Mesendoderm (in vitro differentiated cells): ENCODE measurements at regions not wholly inside any gene's neighbourhood (a gene's known extent, or its start where the extent isn't known, plus 50 kb on each side); places are given as distances from the start of the nearest gene placed in this dataset.
A peak's percentile ranks its signal among the peaks of the same experiment; 100 is the strongest.
"Not testable (repeated sequence)": the region's sequence is repeated elsewhere in the genome, so short reads cannot be mapped to it uniquely, and the experiment has no call there.

Experiments used
- DNase-seq: peaks from one replicate; pipeline ENCODE4 v3.0.0; 2013
- H2AK5ac ChIP-seq: 2 replicates; pipeline ENCODE4 v1.6.1; 2013; ENCODE audit warnings: low read length, inconsistent platforms
- H2BK120ac ChIP-seq: 2 replicates; pipeline ENCODE4 v1.6.1; 2013; ENCODE audit warnings: low read depth, mild to moderate bottlenecking, low read length, moderate library complexity, mixed read lengths
- H2BK15ac ChIP-seq: replicated peaks from 2 replicates; pipeline ENCODE4 v1.6.1; 2013; ENCODE audit warnings: low read depth, mild to moderate bottlenecking, moderate library complexity
- H2BK5ac ChIP-seq: 2 replicates; pipeline ENCODE4 v1.6.1; 2013; ENCODE audit warnings: low read length, inconsistent platforms
- H3K18ac ChIP-seq: 2 replicates; pipeline ENCODE4 v1.6.1; 2013; ENCODE audit warnings: mild to moderate bottlenecking, low read length, mixed read lengths
- H3K23ac ChIP-seq: one replicate; pipeline ENCODE4 v1.6.1; 2013; ENCODE audit warnings: low read length
- H3K27ac ChIP-seq: 2 replicates; pipeline ENCODE4 v1.5.1; 2013; ENCODE audit warnings: low read depth, mild to moderate bottlenecking, inconsistent platforms, low read length, moderate library complexity
- H3K27me3 ChIP-seq: 2 replicates; pipeline ENCODE4 v1.6.1; 2013; ENCODE audit warnings: low read length, control low read depth, mild to moderate bottlenecking, inconsistent platforms; ENCODE audit not compliant: insufficient read depth, poor library complexity
- H3K36me3 ChIP-seq: 2 replicates; pipeline ENCODE4 v1.6.1; 2013; ENCODE audit warnings: low read length, inconsistent platforms; ENCODE audit not compliant: control insufficient read depth, insufficient read depth
- H3K4ac ChIP-seq: one replicate; pipeline ENCODE4 v1.6.1; 2013; ENCODE audit warnings: low read depth, mild to moderate bottlenecking, low read length, moderate library complexity
- H3K4me1 ChIP-seq: 2 replicates; pipeline ENCODE4 v1.6.1; 2013; ENCODE audit warnings: low read depth, low read length, inconsistent platforms; ENCODE audit not compliant: control insufficient read depth
- H3K4me2 ChIP-seq: 2 replicates; pipeline ENCODE4 v1.6.1; 2013; ENCODE audit warnings: low read length
- H3K4me3 ChIP-seq: 2 replicates; pipeline ENCODE4 v1.5.1; 2013; ENCODE audit warnings: mild to moderate bottlenecking, low read length
- H3K56ac ChIP-seq: one replicate; pipeline ENCODE4 v1.6.1; 2013; ENCODE audit warnings: low read length
- H3K79me1 ChIP-seq: 2 replicates; pipeline ENCODE4 v1.6.1; 2013; ENCODE audit warnings: low read length, inconsistent platforms
- H3K79me2 ChIP-seq: 2 replicates; pipeline ENCODE4 v1.6.1; 2013; ENCODE audit warnings: mild to moderate bottlenecking, low read length; ENCODE audit not compliant: control insufficient read depth, insufficient read depth
- H3K9ac ChIP-seq: 2 replicates; pipeline ENCODE4 v1.6.1; 2013; ENCODE audit warnings: low read length, inconsistent platforms
- H4K5ac ChIP-seq: one replicate; pipeline ENCODE4 v1.6.1; 2013; ENCODE audit warnings: low read length
- H4K8ac ChIP-seq: one replicate; pipeline ENCODE4 v1.6.1; 2013; ENCODE audit warnings: low read depth, mild to moderate bottlenecking, control low read depth, low read length, moderate library complexity
- WGBS: extraction: QIAGEN DNeasy Blood & Tissue Kit; methylation state at CpG from one replicate; pipeline ENCODE4 v1.1.7; 2013; ENCODE audit warnings: low lambda C conversion rate, missing lambda C conversion rate; ENCODE audit not compliant: insufficient coverage; ENCODE audit errors: extremely low coverage; 5-methylcytosine and 5-hydroxymethylcytosine counted together

- Histone ChIP-seq H4K5ac (no peak overlapping the region), H3K4me2 (no peak overlapping the region), H2AK5ac (no peak overlapping the region), H3K56ac (no peak overlapping the region), H3K9ac (no peak overlapping the region), H3K4me3 (no peak overlapping the region), H3K27me3 (no peaks in the 10 kb centered on the region), H2BK120ac (no peak overlapping the region), H3K27ac (no peak overlapping the region), H2BK5ac (no peak overlapping the region), H3K18ac (no peak overlapping the region), H3K36me3 (no peaks in the 10 kb centered on the region), H3K23ac (no peak overlapping the region), H3K79me2 (no peaks in the 10 kb centered on the region), H4K8ac (no peak overlapping the region), H3K4ac (no peak overlapping the region), H3K4me1 (peaks cover 4% of the 10 kb centered on the region), H3K79me1 (no peaks in the 10 kb centered on the region), H2BK15ac (no peak overlapping the region)
- no CpG with 5 or more reads among the region's 2 CpGs for WGBS
- DNase-seq: no peak
Measured at GRCh38 chr3:181935915-181936314, 224.2 kb downstream of the SOX2 start.

- no peak overlapping the region for H3K4me3 ChIP-seq
- H3K18ac ChIP-seq: no peak overlapping the region
- peaks cover 4% of the 10 kb centered on the region for H3K4me1 ChIP-seq
- H3K4ac ChIP-seq: no peak overlapping the region
- H3K79me2 ChIP-seq: no peaks in the 10 kb centered on the region
- H3K4me2 ChIP-seq: no peak overlapping the region
- no peaks in the 10 kb centered on the region for H3K36me3 ChIP-seq
- H2BK15ac ChIP-seq: no peak overlapping the region
- no peak overlapping the region for H4K5ac ChIP-seq
- H3K79me1 ChIP-seq: no peaks in the 10 kb centered on the region
- no peak overlapping the region for H2AK5ac ChIP-seq
- no peak overlapping the region for H4K8ac ChIP-seq
- H3K27ac ChIP-seq: no peak overlapping the region
- WGBS: no CpG with 5 or more reads among the region's 6 CpGs
- H3K56ac ChIP-seq: no peak overlapping the region
- DNase-seq: no peak
- no peak overlapping the region for H3K9ac ChIP-seq
- no peak overlapping the region for H3K23ac ChIP-seq
- H3K27me3 ChIP-seq: no peaks in the 10 kb centered on the region
- H2BK5ac ChIP-seq: no peak overlapping the region
- no peak overlapping the region for H2BK120ac ChIP-seq
Measured at GRCh38 chr3:181936774-181937173, 225.0 kb downstream of the SOX2 start.

DNA sequence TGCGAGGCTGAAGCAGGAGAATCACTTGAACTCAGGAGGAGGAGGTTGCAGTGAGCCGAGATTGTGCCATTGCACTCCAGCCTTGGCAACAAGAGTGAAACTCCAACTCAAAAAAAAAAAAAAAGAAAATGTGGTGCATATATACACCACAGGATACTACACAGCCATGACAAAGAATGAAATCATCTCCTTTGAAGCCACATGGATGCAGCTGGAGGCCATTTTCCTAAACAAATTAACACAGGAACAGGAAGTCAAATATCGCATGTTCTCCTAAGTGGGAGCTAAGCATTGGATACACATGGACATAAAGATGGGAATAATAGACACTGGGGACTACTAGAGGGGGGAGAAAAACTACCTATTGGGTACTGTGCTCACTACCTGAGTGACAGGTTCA is 226.9 kb downstream of the SOX2 start:
- H3K27ac ChIP-seq, H3K4me2 ChIP-seq, H2BK120ac ChIP-seq, H3K79me1 ChIP-seq, H3K79me2 ChIP-seq, H2AK5ac ChIP-seq, H4K5ac ChIP-seq, H2BK5ac ChIP-seq, H3K36me3 ChIP-seq, H3K18ac ChIP-seq, H3K27me3 ChIP-seq, H3K9ac ChIP-seq, H3K4ac ChIP-seq, DNase-seq, H3K56ac ChIP-seq, H3K4me3 ChIP-seq, H2BK15ac ChIP-seq, H4K8ac ChIP-seq, H3K4me1 ChIP-seq, H3K23ac ChIP-seq: not testable (repeated sequence)
- WGBS: no CpG with 5 or more reads among the region's 3 CpGs

- peaks cover 4% of the 10 kb centered on the region for H3K4me1 ChIP-seq
- H3K27ac ChIP-seq: no peak overlapping the region
- WGBS: no CpG with 5 or more reads among the region's 3 CpGs
- H3K4me2 ChIP-seq: no peak overlapping the region
- no peak overlapping the region for H3K9ac ChIP-seq
- H2AK5ac ChIP-seq: no peak overlapping the region
- no peak overlapping the region for H3K56ac ChIP-seq
- no peak overlapping the region for H2BK120ac ChIP-seq
- no peak overlapping the region for H2BK15ac ChIP-seq
- H3K4ac ChIP-seq: no peak overlapping the region
- no peak overlapping the region for H4K8ac ChIP-seq
- H3K18ac ChIP-seq: no peak overlapping the region
- no peaks in the 10 kb centered on the region for H3K79me2 ChIP-seq
- no peak overlapping the region for H2BK5ac ChIP-seq
- no peak overlapping the region for H3K4me3 ChIP-seq
- H4K5ac ChIP-seq: no peak overlapping the region
- peak; percentile 29 for DNase-seq
- no peaks in the 10 kb centered on the region for H3K79me1 ChIP-seq
- no peak overlapping the region for H3K23ac ChIP-seq
- H3K27me3 ChIP-seq: no peaks in the 10 kb centered on the region
- no peaks in the 10 kb centered on the region for H3K36me3 ChIP-seq
Measured at GRCh38 chr3:181940703-181941102, 229.0 kb downstream of the SOX2 start.

GRCh38 chr3:181941250-181941649 is 229.5 kb downstream of the SOX2 start:
- no peak overlapping the region for H2AK5ac ChIP-seq
- DNase-seq: no peak

DNA sequence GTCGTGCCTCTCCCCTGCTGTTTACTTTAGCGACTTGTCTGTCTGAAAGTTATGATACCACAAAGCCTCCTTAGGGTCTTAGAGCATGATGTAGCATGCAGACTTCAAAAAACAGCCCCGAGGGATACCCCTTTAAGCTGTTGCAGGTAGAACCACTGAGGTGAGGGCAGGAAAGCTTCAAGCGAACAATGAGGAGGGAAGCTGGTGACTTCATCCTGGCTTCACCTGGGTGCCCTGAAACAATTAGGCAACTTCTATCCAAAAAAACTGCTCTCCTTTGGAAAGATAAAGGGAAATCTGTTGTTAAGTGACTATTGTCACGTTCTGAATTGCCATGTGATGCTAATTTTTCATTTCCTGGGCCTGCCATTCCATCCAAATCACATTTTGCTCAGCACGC is 231.6 kb downstream of the SOX2 start:
- Histone ChIP-seq H3K4ac (no peak overlapping the region), H2AK5ac (no peak overlapping the region), H3K23ac (no peak overlapping the region), H3K4me3 (no peak overlapping the region), H3K79me1 (no peaks in the 10 kb centered on the region), H3K79me2 (no peaks in the 10 kb centered on the region), H3K18ac (peak overlapping the region; percentile 68), H3K9ac (no peak overlapping the region), H4K5ac (no peak overlapping the region), H3K56ac (no peak overlapping the region), H2BK5ac (no peak overlapping the region), H3K36me3 (no peaks in the 10 kb centered on the region), H2BK15ac (no peak overlapping the region), H3K27me3 (no peaks in the 10 kb centered on the region), H3K27ac (peak overlapping the region; percentile 20), H3K4me2 (no peak overlapping the region), H3K4me1 (peaks cover 4% of the 10 kb centered on the region), H4K8ac (no peak overlapping the region), H2BK120ac (no peak overlapping the region)
- DNase-seq: peak; percentile 87
- no CpG with 5 or more reads among the region's 6 CpGs for WGBS

More at GRCh38 chr3:181941250-181941649, 229.5 kb downstream of the SOX2 start:
- peak overlapping the region; percentile 51 for H2BK120ac ChIP-seq
- H4K5ac ChIP-seq: no peak overlapping the region
- no peaks in the 10 kb centered on the region for H3K36me3 ChIP-seq
- no peak overlapping the region for H2BK5ac ChIP-seq
- H3K4me1 ChIP-seq: peaks cover 4% of the 10 kb centered on the region
- H3K56ac ChIP-seq: no peak overlapping the region
- no peak overlapping the region for H3K4ac ChIP-seq
- H3K18ac ChIP-seq: peak overlapping the region; percentile 80
- H2BK15ac ChIP-seq: no peak overlapping the region
- no peaks in the 10 kb centered on the region for H3K79me2 ChIP-seq
- no peak overlapping the region for H3K9ac ChIP-seq
- H3K4me3 ChIP-seq: no peak overlapping the region
- no CpG with 5 or more reads among the region's 5 CpGs for WGBS
- H3K27me3 ChIP-seq: no peaks in the 10 kb centered on the region
- H3K27ac ChIP-seq: no peak overlapping the region
- H3K79me1 ChIP-seq: no peaks in the 10 kb centered on the region
- H3K4me2 ChIP-seq: no peak overlapping the region
- no peak overlapping the region for H4K8ac ChIP-seq
- H3K23ac ChIP-seq: no peak overlapping the region
